ENCODE measurements at regions not wholly inside any gene's neighbourhood (a gene's known extent, or its start where the extent isn't known, plus 50 kb on each side); places are given as distances from the start of the nearest gene placed in this dataset.
"Not testable (repeated sequence)": the region's sequence is repeated elsewhere in the genome, so short reads cannot be mapped to it uniquely, and the experiment has no call there.

GRCh38 chr1:166693673-166694297 lies 145.5 kb upstream of the POGK start:
- no peak for DNase-seq (ENCODE audit: low read depth, low spot score)

- DNase-seq (ENCODE audit: low read depth, low spot score), result no peak
Measured at GRCh38 chr1:166695115-166695514, 144.2 kb upstream of the POGK start.

GRCh38 chr1:166695834-166696233 lies 143.4 kb upstream of the POGK start:
- DNase-seq (ENCODE audit: low read depth, low spot score), result not testable (repeated sequence)

DNA sequence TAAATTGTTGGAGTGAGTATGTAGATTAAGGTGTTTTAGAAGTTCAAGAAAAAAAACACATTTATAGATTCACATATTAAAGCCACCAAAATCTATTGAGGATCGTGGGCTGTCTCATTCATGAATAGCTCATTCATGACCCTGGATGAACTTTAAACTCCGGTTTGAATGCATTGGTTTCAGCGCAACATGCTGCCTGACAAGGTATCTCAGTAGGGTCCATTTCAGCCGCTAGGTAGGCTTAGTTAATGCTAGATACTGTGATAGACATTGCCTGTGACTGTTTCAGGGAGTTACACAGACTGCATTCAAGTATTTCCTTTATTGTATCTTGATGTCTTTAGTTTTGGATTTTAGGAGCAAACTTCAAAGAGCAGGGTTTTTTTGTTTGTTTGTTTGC lies 140.5 kb upstream of the POGK start:
- DNase-seq (ENCODE audit: low read depth, low spot score), result no peak

GRCh38 chr1:166699613-166700012 lies 139.7 kb upstream of the POGK start:
- DNase-seq (ENCODE audit: low read depth, low spot score), result no peak

DNA sequence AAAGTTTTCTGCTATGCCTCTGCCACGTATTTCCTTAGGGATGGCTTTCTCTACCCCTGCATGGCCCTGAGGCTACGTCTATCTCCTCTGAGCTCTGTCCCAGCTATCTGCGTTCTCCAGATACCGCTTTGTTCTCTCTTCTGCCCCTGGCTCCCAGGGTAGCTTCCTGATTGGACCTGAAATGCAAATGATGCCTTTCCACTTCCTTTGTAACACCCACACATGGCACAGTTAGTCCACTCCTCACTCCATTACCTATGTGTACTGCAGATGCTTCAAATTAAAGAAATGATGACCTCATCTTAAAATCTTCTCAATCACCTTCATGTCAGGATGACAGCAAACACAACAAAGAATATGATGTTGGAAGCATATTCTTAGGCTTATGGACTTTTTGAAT lies 138.6 kb upstream of the POGK start:
- no peak for DNase-seq (ENCODE audit: low read depth, low spot score)

- DNase-seq (ENCODE audit: low read depth, low spot score), result no peak
Measured at GRCh38 chr1:166701603-166702100, 137.6 kb upstream of the POGK start.

DNA sequence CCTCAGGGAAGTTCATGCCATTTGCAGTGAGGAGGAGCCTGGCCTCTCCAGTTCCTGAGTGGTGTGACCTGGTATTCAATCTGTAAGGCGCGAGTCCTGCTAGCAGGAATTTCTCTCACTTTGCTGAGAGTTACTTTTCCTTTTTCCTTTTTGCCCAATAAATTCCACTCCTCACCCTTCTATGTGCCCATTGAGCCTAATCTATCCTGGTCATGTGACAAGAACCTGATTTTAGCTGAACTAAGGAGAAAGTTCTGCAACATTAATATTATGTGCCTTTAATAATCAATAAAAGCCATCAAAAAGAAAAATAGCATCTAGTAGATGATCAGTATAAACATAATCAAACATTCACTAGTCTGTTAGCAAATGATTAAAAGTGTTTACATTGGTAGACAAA lies 136.1 kb upstream of the POGK start:
- DNase-seq (ENCODE audit: low read depth, low spot score), result no peak

- DNase-seq (ENCODE audit: low read depth, low spot score), result no peak
Measured at GRCh38 chr1:166703726-166704462, 135.4 kb upstream of the POGK start.

- DNase-seq (ENCODE audit: low read depth, low spot score), result no peak
Measured at GRCh38 chr1:166705376-166706289, 133.6 kb upstream of the POGK start.

- DNase-seq (ENCODE audit: low read depth, low spot score), result no peak
Measured at GRCh38 chr1:166716620-166717019, 122.7 kb upstream of the POGK start.

DNA sequence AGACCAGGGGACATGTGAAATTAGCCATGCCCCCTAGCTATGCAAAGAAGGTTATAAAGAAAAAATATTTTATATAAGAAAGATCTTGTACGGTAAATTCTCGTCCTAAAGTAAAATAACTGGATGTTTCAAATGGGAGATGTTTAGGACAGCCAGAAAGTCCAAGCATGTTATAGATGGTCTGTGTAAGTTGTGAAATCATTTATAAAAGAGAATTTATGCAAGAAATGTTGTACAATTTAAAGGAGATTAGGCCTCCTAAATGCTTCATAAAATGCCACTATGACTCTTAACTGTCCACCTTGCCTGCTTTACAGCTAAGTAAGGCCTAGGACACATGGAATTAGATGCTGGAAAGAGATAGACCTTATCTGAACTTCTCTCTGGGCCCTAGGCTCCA lies 118.1 kb upstream of the POGK start:
- DNase-seq (ENCODE audit: low read depth, low spot score), result no peak

DNA sequence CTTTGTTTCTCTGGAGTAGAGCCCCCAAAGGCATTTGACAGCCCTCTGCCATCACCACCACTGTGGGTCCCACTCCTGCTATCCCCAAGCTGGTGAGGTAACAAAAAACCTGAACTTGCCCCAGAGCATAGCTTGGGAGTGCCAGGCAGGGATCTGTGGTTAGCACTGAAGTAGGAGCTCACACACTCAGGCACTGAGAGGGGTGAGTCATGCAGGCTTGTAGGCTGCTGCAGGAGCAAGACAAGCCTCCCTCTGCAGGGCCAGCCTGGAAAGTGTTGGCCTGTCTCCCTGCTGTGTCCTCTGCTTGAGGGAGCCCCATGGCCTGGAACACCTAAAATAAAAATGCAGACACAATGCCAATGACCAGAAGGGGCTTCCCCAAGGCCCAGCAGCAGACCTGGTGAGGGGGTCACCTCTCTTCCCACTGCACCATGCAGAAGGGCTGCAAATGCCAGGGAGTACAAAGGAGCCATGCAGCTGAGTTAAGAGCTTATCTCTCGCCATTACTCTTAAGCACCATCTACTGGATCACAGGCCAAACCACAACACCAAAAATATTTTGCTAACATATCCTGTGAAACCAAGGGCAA lies 108.9 kb upstream of the POGK start:
- no peak for DNase-seq (ENCODE audit: low read depth, low spot score)

GRCh38 chr1:166738140-166738539 lies 101.1 kb upstream of the POGK start:
- DNase-seq (ENCODE audit: low read depth, low spot score), result no peak

DNA sequence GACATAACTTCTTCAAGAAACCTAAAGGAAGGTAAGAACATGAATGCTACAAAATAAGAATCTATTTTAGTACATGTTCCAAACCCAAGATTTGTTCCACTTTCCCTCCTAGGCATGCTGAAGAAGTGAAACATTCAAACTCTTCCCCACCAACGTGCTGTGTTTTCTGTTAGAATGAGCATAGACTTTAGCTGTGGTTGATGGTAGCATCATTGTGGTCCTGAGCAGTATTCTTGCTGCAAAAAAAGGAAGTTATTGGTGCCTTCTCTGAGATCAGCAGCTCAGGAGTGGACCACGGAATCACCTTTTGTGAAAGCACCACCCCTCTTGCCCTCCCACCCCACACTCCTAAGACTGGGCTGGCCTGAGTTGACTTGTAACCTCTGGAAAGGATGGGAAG lies 100.4 kb upstream of the POGK start:
- no peak for DNase-seq (ENCODE audit: low read depth, low spot score)

GRCh38 chr1:166740668-166741276 lies 98.5 kb upstream of the POGK start:
- DNase-seq (ENCODE audit: low read depth, low spot score), result no peak

DNA sequence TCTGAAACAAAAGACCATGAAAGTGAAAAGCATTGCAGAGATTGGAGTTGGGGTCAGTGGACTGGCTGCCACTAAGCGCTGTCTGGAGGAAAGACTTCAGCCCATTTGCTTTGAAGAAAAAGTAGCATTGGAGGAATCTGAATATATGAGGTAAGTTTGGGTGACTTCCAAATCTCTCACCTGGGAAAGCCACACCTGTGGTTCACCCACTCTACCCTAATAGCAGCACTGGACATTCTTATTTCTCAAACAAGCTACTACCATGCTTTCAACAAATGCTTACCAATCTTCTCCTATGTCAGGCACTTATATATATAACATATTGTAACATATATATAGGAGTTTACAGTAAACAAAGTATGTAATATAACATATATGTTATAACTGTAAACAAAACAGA lies 76.0 kb upstream of the POGK start:
- no peak for DNase-seq (ENCODE audit: low read depth, low spot score)

DNA sequence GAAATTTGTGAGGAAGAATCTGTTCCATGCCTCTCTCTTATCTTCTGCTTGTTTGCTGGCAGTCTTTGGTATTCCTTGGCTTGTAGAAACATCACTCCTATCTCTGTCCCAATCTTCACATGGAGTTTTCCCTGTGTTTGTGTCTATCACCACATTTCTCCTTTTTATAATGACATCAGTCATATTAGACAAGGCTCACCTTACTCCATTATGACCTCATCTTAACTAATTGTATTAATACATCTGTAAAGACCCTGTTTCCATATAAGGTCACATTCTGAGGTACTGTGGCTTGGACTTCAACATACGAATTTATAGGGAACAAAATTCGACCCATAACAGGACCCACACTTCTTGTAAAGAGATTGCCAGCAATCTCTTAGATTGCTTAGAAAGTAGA lies 72.3 kb upstream of the POGK start:
- no peak for DNase-seq (ENCODE audit: low read depth, low spot score)

GRCh38 chr1:166784646-166785045 lies 54.6 kb upstream of the POGK start:
- DNase-seq (ENCODE audit: low read depth, low spot score), result not testable (repeated sequence)

DNA sequence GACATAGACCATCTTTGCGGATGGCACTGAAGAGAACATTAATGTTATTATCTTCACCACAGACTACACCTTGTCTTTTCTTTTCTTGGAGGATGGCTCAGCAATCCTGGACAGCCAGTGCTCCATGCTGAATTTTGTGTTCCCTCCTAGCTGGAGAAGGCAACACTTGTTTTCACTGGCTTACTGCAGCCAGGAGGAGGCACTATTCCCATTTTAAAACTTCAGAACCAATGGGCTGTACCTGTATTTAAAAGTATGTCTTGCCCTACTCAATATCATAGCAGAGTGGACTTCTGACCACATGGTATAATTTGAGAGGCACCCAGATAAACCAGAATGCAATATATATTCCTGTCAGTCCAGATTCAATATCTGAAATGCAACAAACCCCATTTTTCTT lies 53.3 kb upstream of the POGK start:
- DNase-seq (ENCODE audit: low read depth, low spot score), result no peak

GRCh38 chr1:166789286-166789685 lies 50.0 kb upstream of the POGK start:
- DNase-seq (ENCODE audit: low read depth, low spot score), result no peak
